Neural progenitor cell (in vitro differentiated cells): ENCODE measurements at regions not wholly inside any gene's neighbourhood (a gene's known extent, or its start where the extent isn't known, plus 50 kb on each side); places are given as distances from the start of the nearest gene placed in this dataset.

Source experiments
- EZH2 ChIP-seq: fragments of 200-600 bp; sonication (generic); IDR thresholded peaks from 2 replicates; pipeline ENCODE4 v1.6.1; 2017; ENCODE audit warnings: antibody characterized with exemption, mild to moderate bottlenecking, moderate library complexity
- TF ChIP-seq, protein P1 (sequence below): fragments of 200-600 bp; sonication (generic); IDR thresholded peaks from 2 replicates; pipeline ENCODE4 v1.5.1; 2017; ENCODE audit warnings: antibody characterized with exemption, mild to moderate bottlenecking

DNA sequence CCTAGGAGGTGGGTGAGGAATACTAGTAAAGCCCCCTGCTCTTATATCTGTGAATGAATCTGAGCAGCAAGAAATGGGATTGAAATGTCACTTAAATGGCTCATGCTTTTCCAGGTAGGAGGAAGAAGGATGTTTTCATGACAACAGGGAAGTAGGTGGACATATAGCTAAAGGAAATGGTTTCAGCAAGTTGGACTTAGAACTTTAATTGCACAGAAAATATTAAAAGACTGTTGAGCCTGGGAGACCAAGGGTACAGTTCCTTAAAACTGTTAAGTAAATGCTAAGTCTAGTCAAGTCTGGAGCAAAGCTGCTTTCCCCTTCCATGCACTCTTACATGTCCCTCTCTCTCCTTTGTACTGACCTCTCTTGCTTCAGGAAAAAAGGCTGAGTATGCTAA lies 301.3 kb downstream of the HGF start:
- TF ChIP-seq, protein P1, sequence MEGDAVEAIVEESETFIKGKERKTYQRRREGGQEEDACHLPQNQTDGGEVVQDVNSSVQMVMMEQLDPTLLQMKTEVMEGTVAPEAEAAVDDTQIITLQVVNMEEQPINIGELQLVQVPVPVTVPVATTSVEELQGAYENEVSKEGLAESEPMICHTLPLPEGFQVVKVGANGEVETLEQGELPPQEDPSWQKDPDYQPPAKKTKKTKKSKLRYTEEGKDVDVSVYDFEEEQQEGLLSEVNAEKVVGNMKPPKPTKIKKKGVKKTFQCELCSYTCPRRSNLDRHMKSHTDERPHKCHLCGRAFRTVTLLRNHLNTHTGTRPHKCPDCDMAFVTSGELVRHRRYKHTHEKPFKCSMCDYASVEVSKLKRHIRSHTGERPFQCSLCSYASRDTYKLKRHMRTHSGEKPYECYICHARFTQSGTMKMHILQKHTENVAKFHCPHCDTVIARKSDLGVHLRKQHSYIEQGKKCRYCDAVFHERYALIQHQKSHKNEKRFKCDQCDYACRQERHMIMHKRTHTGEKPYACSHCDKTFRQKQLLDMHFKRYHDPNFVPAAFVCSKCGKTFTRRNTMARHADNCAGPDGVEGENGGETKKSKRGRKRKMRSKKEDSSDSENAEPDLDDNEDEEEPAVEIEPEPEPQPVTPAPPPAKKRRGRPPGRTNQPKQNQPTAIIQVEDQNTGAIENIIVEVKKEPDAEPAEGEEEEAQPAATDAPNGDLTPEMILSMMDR: no peak
- no peak for TF ChIP-seq EZH2
